Sigmoid colon (tissue), 4 donors: ENCODE measurements at regions not wholly inside any gene's neighbourhood (a gene's known extent, or its start where the extent isn't known, plus 50 kb on each side); places are given as distances from the start of the nearest gene placed in this dataset.

Experiments
- EP300 ChIP-seq, 4 donors: sonication (generic); formaldehyde crosslinking; IDR thresholded peaks; one replicate each; pipeline ENCODE4 v1.6.1; 2017; ENCODE audit warnings: antibody characterized with exemption in 4 of 4
- POLR2A ChIP-seq, 2 donors: fragments of 450-650 bp; IDR thresholded peaks; one replicate each; pipeline ENCODE4 v1.6.1; 2016; ENCODE audit warnings: antibody characterized with exemption in 2 of 2, mild to moderate bottlenecking in 2 of 2, moderate library complexity in 2 of 2
- POLR2AphosphoS5 ChIP-seq, 4 donors: sonication (generic); formaldehyde crosslinking; IDR thresholded peaks; one replicate each; pipeline ENCODE4 v1.6.1; 2017; ENCODE audit warnings: antibody characterized with exemption in 4 of 4
- TF ChIP-seq, protein P1 (sequence below), 4 experiments: fragments of 450-650 bp in 3 of 4; fragments of 200-600 bp in 1 of 4; IDR thresholded peaks; one replicate each; pipeline ENCODE4 v1.5.1; 2016 to 2019; ENCODE audit warnings: antibody characterized with exemption in 4 of 4, mild to moderate bottlenecking in 3 of 4, moderate library complexity in 2 of 4

GRCh38 chr7:39761449-39761848 lies 138.1 kb downstream of the RALA start:
- TF ChIP-seq POLR2AphosphoS5 (IDR thresholded peaks at IDR 0.05) (no peak), POLR2A (IDR thresholded peaks at IDR 0.05) (no peak), EP300 (IDR thresholded peaks at IDR 0.05) (no peak)
- TF ChIP-seq, protein P1, sequence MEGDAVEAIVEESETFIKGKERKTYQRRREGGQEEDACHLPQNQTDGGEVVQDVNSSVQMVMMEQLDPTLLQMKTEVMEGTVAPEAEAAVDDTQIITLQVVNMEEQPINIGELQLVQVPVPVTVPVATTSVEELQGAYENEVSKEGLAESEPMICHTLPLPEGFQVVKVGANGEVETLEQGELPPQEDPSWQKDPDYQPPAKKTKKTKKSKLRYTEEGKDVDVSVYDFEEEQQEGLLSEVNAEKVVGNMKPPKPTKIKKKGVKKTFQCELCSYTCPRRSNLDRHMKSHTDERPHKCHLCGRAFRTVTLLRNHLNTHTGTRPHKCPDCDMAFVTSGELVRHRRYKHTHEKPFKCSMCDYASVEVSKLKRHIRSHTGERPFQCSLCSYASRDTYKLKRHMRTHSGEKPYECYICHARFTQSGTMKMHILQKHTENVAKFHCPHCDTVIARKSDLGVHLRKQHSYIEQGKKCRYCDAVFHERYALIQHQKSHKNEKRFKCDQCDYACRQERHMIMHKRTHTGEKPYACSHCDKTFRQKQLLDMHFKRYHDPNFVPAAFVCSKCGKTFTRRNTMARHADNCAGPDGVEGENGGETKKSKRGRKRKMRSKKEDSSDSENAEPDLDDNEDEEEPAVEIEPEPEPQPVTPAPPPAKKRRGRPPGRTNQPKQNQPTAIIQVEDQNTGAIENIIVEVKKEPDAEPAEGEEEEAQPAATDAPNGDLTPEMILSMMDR (IDR thresholded peaks at IDR 0.05) = no peak
